HEK293 (cell line): ENCODE measurements at regions not wholly inside any gene's neighbourhood (a gene's known extent, or its start where the extent isn't known, plus 50 kb on each side); places are given as distances from the start of the nearest gene placed in this dataset.

Experiments used
- CTCF ChIP-seq: fragments of 450-650 bp; formaldehyde crosslinking; IDR thresholded peaks from 2 replicates; pipeline ENCODE4 v1.5.1; 2016; ENCODE audit warnings: missing biosample characterization, missing genetic modification characterization
- ZNF658 ChIP-seq: fragments of 450-650 bp; formaldehyde crosslinking; IDR thresholded peaks from 2 replicates; pipeline ENCODE4; 2016; ENCODE audit warnings: missing biosample characterization, missing genetic modification characterization

- TF ChIP-seq ZNF658 (tag by site-specific recombination) (no peak), CTCF (no peak)
These were observed 338.0 kb downstream of the RMST start for GRCh38 chr12:97800561-97800960.
